GM18867 (cell line): ENCODE measurements at regions not wholly inside any gene's neighbourhood (a gene's known extent, or its start where the extent isn't known, plus 50 kb on each side); places are given as distances from the start of the nearest gene placed in this dataset.

Experiments used
- ATAC-seq: cut with Tn5 transposase; IDR thresholded peaks from one replicate; pipeline ENCODE4 v1.9.1; 2021; ENCODE audit warnings: mild to moderate bottlenecking, moderate library complexity; ENCODE audit not compliant: unreplicated experiment

GRCh38 chr9:7258688-7259396 is 501.1 kb downstream of the KDM4C start:
- no peak for ATAC-seq

GRCh38 chr9:7246917-7247522 is 489.2 kb downstream of the KDM4C start:
- ATAC-seq = no peak

- ATAC-seq = no peak
Measured at GRCh38 chr9:7245976-7246580, 488.3 kb downstream of the KDM4C start.

GRCh38 chr9:7243838-7244237 is 486.1 kb downstream of the KDM4C start:
- ATAC-seq = no peak

GRCh38 chr9:7242126-7242525 is 484.4 kb downstream of the KDM4C start:
- no peak for ATAC-seq

- no peak for ATAC-seq
Measured at GRCh38 chr9:7241694-7242093, 483.9 kb downstream of the KDM4C start.

GRCh38 chr9:7240569-7241311 is 483.0 kb downstream of the KDM4C start:
- no peak for ATAC-seq

- ATAC-seq = no peak
Measured at GRCh38 chr9:7239708-7240107, 481.9 kb downstream of the KDM4C start.

- ATAC-seq = no peak
Measured at GRCh38 chr9:7238247-7238637, 480.5 kb downstream of the KDM4C start.

- no peak for ATAC-seq
Measured at GRCh38 chr9:7237473-7238246, 479.9 kb downstream of the KDM4C start.

- ATAC-seq = no peak
Measured at GRCh38 chr9:7236186-7236585, 478.4 kb downstream of the KDM4C start.

- peak; percentile 75 for ATAC-seq
Measured at GRCh38 chr9:7234144-7234543, 476.4 kb downstream of the KDM4C start.

- ATAC-seq = no peak
Measured at GRCh38 chr9:7229571-7229970, 471.8 kb downstream of the KDM4C start.

GRCh38 chr9:7228726-7229125 is 471.0 kb downstream of the KDM4C start:
- no peak for ATAC-seq

- no peak for ATAC-seq
Measured at GRCh38 chr9:7227951-7228350, 470.2 kb downstream of the KDM4C start.

- no peak for ATAC-seq
Measured at GRCh38 chr9:7226007-7226640, 468.4 kb downstream of the KDM4C start.
